AG10803 (cell line): ENCODE measurements at regions not wholly inside any gene's neighbourhood (a gene's known extent, or its start where the extent isn't known, plus 50 kb on each side); places are given as distances from the start of the nearest gene placed in this dataset.

Source experiments
- DNase-seq: peaks from one replicate; pipeline ENCODE4 v3.0.0; 2010; ENCODE audit warnings: low read depth
- H3K4me3 ChIP-seq: 2 replicates; pipeline ENCODE4 v1.5.1; 2011; ENCODE audit warnings: mild to moderate bottlenecking, low read length, control low read depth
- CTCF ChIP-seq: conservative IDR thresholded peaks from 2 replicates; pipeline ENCODE4 v1.5.1; 2011; ENCODE audit warnings: mild to moderate bottlenecking, low read length, control low read depth, inconsistent platforms

GRCh38 chrX:102988517-102988916, 51.4 kb downstream of the RAB40AL start:
- no peak for DNase-seq
- TF ChIP-seq CTCF: no peak
- H3K4me3 ChIP-seq: no peak overlapping the region

- no peak for TF ChIP-seq CTCF
- H3K4me3 ChIP-seq: no peak overlapping the region
- DNase-seq: peak; percentile 2
Observed at GRCh38 chrX:102995316-102995715, 58.2 kb downstream of the RAB40AL start.

- peak; percentile 16 for DNase-seq
- no peak for TF ChIP-seq CTCF
- H3K4me3 ChIP-seq: no peak overlapping the region
Observed at GRCh38 chrX:103002576-103002975, 61.4 kb downstream of the BEX1 start.
